ENCODE measurements at regions not wholly inside any gene's neighbourhood (a gene's known extent, or its start where the extent isn't known, plus 50 kb on each side); places are given as distances from the start of the nearest gene placed in this dataset.

DNA sequence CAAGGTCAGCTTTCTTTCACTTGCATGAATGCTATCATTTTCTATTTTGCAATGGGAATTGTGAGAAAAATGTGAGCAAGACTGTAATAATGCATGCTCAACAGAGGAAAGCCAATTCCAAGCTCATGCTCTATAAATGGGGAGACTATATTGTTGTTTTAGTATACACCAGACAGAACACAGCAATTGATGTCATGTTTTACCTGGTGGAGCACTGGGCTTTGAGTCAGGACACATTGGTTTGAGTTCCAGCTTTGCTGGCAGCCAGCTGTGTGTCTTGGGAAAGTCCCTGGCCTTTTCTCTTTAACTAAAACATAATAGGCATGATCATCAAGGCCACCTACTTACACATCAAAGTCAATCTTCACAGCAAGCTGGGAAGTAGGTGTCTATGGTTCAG lies 83.3 kb downstream of the FOXA2 start:
- peaks cover 0 to 2% (median 0%) of the 10 kb centered on the region in 7 donors for H3K9me3 Mint-ChIP-seq
- TF ChIP-seq, protein P1, sequence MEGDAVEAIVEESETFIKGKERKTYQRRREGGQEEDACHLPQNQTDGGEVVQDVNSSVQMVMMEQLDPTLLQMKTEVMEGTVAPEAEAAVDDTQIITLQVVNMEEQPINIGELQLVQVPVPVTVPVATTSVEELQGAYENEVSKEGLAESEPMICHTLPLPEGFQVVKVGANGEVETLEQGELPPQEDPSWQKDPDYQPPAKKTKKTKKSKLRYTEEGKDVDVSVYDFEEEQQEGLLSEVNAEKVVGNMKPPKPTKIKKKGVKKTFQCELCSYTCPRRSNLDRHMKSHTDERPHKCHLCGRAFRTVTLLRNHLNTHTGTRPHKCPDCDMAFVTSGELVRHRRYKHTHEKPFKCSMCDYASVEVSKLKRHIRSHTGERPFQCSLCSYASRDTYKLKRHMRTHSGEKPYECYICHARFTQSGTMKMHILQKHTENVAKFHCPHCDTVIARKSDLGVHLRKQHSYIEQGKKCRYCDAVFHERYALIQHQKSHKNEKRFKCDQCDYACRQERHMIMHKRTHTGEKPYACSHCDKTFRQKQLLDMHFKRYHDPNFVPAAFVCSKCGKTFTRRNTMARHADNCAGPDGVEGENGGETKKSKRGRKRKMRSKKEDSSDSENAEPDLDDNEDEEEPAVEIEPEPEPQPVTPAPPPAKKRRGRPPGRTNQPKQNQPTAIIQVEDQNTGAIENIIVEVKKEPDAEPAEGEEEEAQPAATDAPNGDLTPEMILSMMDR (IDR thresholded peaks at IDR 0.05) = no peak
- Histone ChIP-seq H3K9me3 (replicated peaks in 1 of 2; ENCODE audit: control insufficient read depth in 1 of 2, insufficient read depth in 1 of 2, low read length in 2 of 2) (no peaks in the 10 kb centered on the region), H3K4me2 (replicated peaks; ENCODE audit: extremely low read depth, low read length, poor library complexity, severe bottlenecking) (no peak overlapping the region), H3K79me2 (ENCODE audit: insufficient read depth, low read length) (no peaks in the 10 kb centered on the region), H3K27me3 (ENCODE audit: control insufficient read depth in 2 of 2, insufficient read depth in 2 of 2, low read length in 2 of 2) (no peaks in the 10 kb centered on the region), H3K27ac (ENCODE audit: low read depth in 1 of 2, low read length in 2 of 2) (no peak overlapping the region), H4K20me1 (ENCODE audit: insufficient read depth, low read length) (no peaks in the 10 kb centered on the region), H3K9ac (ENCODE audit: insufficient read depth, low read length, poor library complexity, severe bottlenecking) (no peak overlapping the region), H3K4me3 (replicated peaks in 1 of 3; ENCODE audit: low read depth in 2 of 3, low read length in 3 of 3) (no peak overlapping the region), H3K36me3 (replicated peaks in 1 of 2; ENCODE audit: control insufficient read depth in 1 of 2, insufficient read depth in 2 of 2, low read length in 2 of 2) (no peaks in the 10 kb centered on the region), H3K4me1 (ENCODE audit: control insufficient read depth in 1 of 2, insufficient read depth in 2 of 2, low read length in 2 of 2) (no peaks in the 10 kb centered on the region), H2AFZ (ENCODE audit: insufficient read depth, low read depth, low read length, poor library complexity, severe bottlenecking) (no peak overlapping the region)
- peaks cover 4 to 6% (median 5%) of the 10 kb centered on the region in 3 donors for H3K27me3 Mint-ChIP-seq (ENCODE audit: low read depth in 3 of 3)
- H3K4me1 Mint-ChIP-seq = no peaks in the 10 kb centered on the region
- H3K27ac Mint-ChIP-seq = no peak overlapping the region
- H3K4me3 Mint-ChIP-seq = no peak overlapping the region
- intact Hi-C loops (cut with micrococcal nuclease) = no loop called here
- no peaks in the 10 kb centered on the region for H3K36me3 Mint-ChIP-seq
- no peak for DNase-seq

DNA sequence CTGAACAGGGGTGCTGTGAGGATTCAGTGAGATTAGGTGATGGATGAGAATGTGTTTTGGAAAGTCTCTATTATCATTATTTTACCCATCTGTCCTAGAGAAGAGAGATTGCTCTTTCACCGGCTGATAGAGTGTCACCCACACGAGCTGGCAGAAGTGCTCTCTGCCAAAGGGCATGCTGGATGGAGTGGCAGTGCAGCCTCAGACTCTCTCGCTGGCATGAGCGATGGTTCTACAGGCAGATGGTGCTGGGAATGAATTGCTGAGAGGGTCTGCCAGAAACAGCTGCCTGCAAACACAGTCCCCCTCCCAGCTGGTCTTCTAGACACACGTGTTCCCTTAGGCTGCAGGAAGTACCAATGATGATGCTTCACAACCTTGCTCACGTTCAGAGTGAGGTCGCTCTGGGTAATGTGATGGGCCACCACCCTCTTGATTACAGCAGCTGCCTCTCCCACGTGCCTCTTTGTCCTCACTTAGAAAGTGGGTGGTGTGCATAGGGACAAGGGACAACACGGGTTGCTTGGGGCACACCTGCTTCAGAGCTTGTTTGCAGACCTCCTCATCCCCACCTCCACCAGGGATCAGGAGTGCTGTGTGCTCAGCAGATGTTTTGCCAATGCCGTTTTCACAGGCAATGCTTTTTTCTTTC lies 84.7 kb downstream of the FOXA2 start:
- WGBS (ENCODE audit: insufficient coverage) = 81% methylated on average over 6 of the region's 10 CpGs
- no peak for DNase-seq
- no peaks in the 10 kb centered on the region for H4K20me1 ChIP-seq (ENCODE audit: insufficient read depth, low read length)
- Mint-ChIP-seq H3K4me3 (no peak overlapping the region), H3K27me3 (ENCODE audit: low read depth in 3 of 3) (peaks cover 4 to 7% (median 6%) of the 10 kb centered on the region in 3 donors), H3K27ac (no peak overlapping the region), H3K4me1 (no peaks in the 10 kb centered on the region), H3K9me3 (peaks cover 0 to 3% (median 0%) of the 10 kb centered on the region in 7 donors), H3K36me3 (no peaks in the 10 kb centered on the region)
- intact Hi-C loops (cut with micrococcal nuclease) = no loop called here
- no peak overlapping the region for H3K4me3 ChIP-seq (replicated peaks in 1 of 3; ENCODE audit: low read depth in 2 of 3, low read length in 3 of 3)
- no peak overlapping the region for H3K9ac ChIP-seq (ENCODE audit: insufficient read depth, low read length, poor library complexity, severe bottlenecking)
- TF ChIP-seq, protein P1 (IDR thresholded peaks at IDR 0.05) = no peak
- H2AFZ ChIP-seq (ENCODE audit: insufficient read depth, low read depth, low read length, poor library complexity, severe bottlenecking) = no peak overlapping the region
- H3K36me3 ChIP-seq (replicated peaks in 1 of 2; ENCODE audit: control insufficient read depth in 1 of 2, insufficient read depth in 2 of 2, low read length in 2 of 2) = no peaks in the 10 kb centered on the region
- no peaks in the 10 kb centered on the region for H3K9me3 ChIP-seq (replicated peaks in 1 of 2; ENCODE audit: control insufficient read depth in 1 of 2, insufficient read depth in 1 of 2, low read length in 2 of 2)
- H3K4me2 ChIP-seq (replicated peaks; ENCODE audit: extremely low read depth, low read length, poor library complexity, severe bottlenecking) = no peak overlapping the region
- H3K79me2 ChIP-seq (ENCODE audit: insufficient read depth, low read length) = no peaks in the 10 kb centered on the region
- no peak overlapping the region for H3K27ac ChIP-seq (ENCODE audit: low read depth in 1 of 2, low read length in 2 of 2)
- no peaks in the 10 kb centered on the region for H3K27me3 ChIP-seq (ENCODE audit: control insufficient read depth in 2 of 2, insufficient read depth in 2 of 2, low read length in 2 of 2)
- no peaks in the 10 kb centered on the region for H3K4me1 ChIP-seq (ENCODE audit: control insufficient read depth in 1 of 2, insufficient read depth in 2 of 2, low read length in 2 of 2)

Measured in CD14-positive monocyte (primary cell).